HG02852 (cell line): ENCODE measurements at regions not wholly inside any gene's neighbourhood (a gene's known extent, or its start where the extent isn't known, plus 50 kb on each side); places are given as distances from the start of the nearest gene placed in this dataset.

Source experiments
- ATAC-seq: cut with Tn5 transposase; IDR thresholded peaks from one replicate; pipeline ENCODE4 v1.9.1; 2021; ENCODE audit warnings: mild to moderate bottlenecking, moderate library complexity; ENCODE audit not compliant: unreplicated experiment

GRCh38 chrX:79300856-79301255 lies 66.3 kb downstream of the ITM2A start:
- no peak for ATAC-seq

DNA sequence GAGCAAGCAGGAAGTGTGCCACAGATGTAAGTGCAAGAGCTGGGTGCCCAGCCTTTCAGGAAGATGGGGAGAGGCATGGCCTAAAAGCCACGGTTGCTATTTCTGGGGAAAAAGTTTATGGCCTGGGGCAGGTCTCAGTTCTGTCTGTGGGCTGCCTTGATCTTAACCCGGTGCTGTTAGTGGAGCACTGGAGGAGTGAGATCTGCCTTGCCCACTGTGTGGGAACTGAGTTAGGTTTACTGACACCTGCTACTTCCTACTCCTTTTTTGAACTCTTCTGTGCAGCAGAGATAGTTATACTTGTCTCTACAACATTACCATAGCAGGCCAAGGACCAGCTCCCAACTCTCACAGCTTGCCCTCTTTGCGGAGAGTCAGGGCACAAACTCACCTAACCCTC lies 76.5 kb downstream of the ITM2A start:
- no peak for ATAC-seq

DNA sequence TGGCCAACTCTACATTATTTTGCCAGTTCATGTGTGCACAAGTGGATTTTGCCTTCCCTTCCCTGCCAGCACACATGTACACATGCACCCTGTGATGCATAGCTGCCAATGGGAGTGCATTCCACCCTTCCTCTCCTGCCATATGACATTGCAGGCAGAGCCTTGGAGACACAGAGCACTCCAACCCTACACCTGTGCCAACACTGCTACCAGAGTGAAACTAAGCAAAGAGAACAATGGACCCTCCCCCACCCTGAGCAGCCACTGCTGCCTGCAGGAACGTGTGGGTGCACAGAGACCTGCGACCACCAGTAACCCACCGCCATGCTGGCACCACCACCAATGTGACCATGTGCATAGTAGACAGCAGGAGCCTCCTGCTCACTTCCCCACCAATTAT lies 78.4 kb downstream of the ITM2A start:
- ATAC-seq = no peak

DNA sequence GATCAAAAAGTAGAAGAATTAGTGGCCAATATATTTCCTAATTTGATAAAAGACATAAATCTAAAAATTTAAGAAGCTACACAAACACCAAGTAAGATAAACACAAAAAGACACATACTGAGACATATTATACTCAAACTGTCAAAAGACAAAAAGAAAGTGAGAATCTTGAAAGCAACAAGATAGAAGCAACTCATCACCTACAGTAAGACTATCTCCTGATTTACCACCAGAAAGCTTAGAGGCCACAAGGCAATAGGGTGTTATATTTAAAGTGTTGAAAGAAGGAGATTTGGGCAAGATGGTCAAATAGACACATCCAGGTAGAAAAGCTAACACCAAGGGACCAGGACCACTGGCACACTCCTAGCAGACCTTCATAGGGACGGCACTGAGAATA lies 79.4 kb downstream of the ITM2A start:
- no peak for ATAC-seq

GRCh38 chrX:79281775-79282174 lies 85.4 kb downstream of the ITM2A start:
- no peak for ATAC-seq

GRCh38 chrX:79270401-79270800 lies 96.7 kb downstream of the ITM2A start:
- ATAC-seq = peak; percentile 95

GRCh38 chrX:79268788-79269187 lies 98.3 kb downstream of the ITM2A start:
- ATAC-seq = no peak

DNA sequence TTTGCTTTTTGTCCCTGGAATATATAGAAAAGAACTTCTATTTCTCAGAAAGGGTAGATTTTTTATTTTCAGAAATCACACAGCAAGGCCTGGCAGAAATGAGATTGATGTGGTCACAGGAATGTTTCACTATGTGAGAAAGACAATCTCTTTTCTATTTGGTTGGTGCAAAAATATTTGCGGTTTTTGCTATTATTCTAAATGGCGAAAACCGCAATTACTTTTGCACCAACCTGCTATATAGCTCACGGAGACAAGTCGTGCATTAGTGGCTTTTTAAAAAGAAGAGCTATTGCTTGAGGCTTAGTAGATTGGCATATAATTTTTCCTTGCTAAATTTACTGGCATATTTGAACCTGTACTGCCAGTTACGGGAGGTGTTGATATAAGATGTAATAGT lies 100.4 kb downstream of the ITM2A start:
- ATAC-seq = no peak

GRCh38 chrX:79263550-79263949 lies 103.6 kb downstream of the ITM2A start:
- no peak for ATAC-seq

GRCh38 chrX:79259073-79259689 lies 108.0 kb downstream of the ITM2A start:
- ATAC-seq = peak; percentile 93

DNA sequence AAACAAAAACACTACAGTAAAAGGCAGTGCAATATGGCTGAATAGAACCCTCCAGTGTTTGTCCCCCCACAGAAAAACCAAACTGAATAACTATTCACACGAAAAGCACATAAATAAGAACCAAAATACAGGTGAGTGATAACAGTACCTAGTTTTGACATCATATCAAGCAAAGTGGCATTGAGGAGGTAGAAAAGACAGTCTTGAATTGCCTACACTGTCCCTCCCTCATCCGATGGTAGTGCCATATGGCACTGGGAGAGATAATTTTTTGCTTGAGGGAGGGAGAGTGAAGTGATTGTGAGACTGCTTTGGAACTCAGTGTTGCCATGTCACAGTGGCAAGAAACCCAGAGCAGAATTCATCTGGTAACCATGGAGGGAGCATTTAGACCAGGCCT lies 99.2 kb downstream of the GPR174 start:
- ATAC-seq = no peak

- no peak for ATAC-seq
Measured at GRCh38 chrX:79235899-79236298, 91.4 kb downstream of the GPR174 start.

DNA sequence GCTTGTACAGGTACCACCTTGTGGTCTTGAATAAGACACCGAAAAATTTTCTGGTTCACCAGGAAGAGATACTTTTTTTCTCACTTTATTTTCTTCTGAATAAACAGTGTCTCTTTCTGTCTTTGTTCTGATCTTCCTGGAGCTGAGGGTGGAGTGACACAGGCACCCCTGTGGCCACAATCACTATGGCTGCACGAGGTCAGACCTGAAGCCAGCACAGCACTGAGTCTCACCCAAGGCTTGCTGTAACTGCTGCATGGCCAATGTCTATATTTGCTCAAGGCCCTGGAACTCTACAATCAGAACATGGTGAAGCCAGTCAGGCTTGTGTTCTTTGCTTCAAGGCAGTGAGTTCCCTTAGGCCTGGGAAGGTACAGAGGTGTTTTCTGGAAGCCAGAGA lies 87.2 kb downstream of the GPR174 start:
- no peak for ATAC-seq
